AG08395 (cell line): ENCODE measurements at regions not wholly inside any gene's neighbourhood (a gene's known extent, or its start where the extent isn't known, plus 50 kb on each side); places are given as distances from the start of the nearest gene placed in this dataset.

Source experiments
- DNase-seq: peaks from one replicate; pipeline ENCODE4 v3.0.0; 2012; ENCODE audit warnings: mixed read lengths, low spot score

GRCh38 chr9:11320989-11321388, 708.2 kb upstream of the PTPRD start:
- DNase-seq, result no peak

DNA sequence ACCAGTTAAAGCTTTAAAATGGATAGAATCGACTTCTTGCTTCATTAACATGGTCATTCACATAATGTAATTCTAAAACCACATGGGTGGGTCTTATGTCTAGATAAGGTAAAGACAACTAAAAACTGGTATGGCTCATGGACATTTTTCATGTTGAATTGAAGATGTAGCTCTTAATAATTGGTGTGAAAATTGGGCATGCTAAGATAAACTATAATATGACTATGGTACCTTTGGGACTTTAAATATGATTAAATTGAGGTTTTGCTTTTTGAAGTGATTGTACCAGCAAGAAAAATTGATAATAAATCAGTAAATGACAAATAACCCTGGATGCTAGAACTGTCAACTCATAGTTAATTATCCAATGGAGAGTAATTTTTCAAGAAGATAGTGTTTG, 710.7 kb upstream of the PTPRD start:
- DNase-seq, result no peak

DNA sequence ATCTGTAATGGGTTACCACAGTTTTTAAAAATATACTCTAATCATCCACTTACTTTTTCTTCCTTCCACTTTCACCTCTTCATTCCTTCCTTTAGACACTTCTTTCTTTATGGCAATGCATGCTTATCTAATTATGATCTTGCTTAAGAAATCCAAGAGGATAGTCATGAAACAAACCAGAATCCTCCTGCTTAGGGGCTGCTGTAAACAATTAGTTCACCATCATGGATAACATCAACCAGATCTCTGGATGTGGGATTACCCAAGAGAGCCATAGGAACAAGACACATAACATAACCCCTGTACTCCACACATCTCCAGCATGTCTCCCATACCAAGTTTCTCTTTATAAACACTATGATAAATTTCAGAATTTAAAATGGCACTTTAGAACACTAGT, 713.4 kb upstream of the PTPRD start:
- no peak for DNase-seq

DNA sequence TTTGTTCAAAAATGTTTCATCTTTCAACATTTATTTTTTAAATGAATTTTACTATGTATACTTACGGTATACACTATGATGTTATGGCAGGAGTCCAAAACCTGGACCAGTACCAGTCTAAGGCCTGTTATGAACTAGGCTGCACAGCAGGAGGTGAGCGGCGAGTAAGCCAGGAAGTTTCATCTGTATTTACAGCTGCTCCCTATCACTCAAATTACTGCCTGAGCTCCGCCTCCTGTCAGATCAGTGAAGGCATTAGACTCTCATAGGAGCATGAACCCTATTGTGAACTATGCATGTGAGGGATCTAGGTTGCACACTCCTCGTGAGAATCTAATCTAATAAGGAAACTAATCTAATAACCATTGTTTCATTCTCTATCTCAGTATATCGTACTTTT, 715.5 kb upstream of the PTPRD start:
- DNase-seq, result no peak

- DNase-seq, result no peak
Observed at GRCh38 chr9:11335011-11335410, 722.2 kb upstream of the PTPRD start.

- no peak for DNase-seq
Observed at GRCh38 chr9:11338130-11338529, 725.3 kb upstream of the PTPRD start.

DNA sequence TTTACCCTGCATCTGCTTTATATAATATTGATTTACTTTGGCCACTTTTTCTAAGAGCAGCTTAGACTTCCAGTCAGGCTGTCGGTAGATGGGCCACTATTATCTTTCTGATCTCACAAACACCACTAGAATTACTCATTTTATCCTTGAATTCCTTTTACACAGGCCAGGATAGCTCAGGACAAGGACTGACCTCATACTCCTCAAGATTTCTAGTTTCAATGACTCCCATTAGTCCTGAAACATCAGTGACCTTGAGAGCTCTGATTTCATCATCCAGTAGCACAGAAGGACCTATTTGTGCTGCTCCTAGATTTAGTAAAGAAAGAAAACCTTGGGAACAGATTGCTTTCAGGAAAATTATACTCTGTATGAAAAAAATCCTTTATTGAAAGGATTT, 727.9 kb upstream of the PTPRD start:
- DNase-seq, result no peak

- no peak for DNase-seq
Observed at GRCh38 chr9:11347437-11347836, 734.6 kb upstream of the PTPRD start.

GRCh38 chr9:11348366-11348765, 735.6 kb upstream of the PTPRD start:
- DNase-seq, result no peak

- no peak for DNase-seq
Observed at GRCh38 chr9:11349187-11349586, 736.4 kb upstream of the PTPRD start.

DNA sequence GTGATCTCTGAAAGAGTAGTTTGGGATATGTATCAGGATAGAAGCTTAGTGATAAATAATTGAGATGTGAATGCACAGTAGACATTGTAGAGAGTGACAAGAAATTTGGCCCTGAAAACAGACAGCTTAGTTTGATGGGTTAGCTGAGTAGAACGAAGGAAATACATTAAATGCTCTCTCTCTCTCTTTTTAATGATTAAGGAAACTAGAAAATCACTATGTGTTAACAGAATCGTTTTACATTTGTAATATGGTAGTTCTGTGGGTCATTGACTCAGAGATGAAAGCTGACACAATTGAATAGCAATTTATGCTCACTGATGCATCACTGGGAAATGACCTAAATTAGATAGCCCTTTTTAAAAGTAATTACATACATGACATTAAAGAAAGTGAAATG, 739.8 kb upstream of the PTPRD start:
- DNase-seq, result no peak

GRCh38 chr9:11356067-11356466, 743.3 kb upstream of the PTPRD start:
- DNase-seq, result no peak

- no peak for DNase-seq
Observed at GRCh38 chr9:11366585-11367129, 753.9 kb upstream of the PTPRD start.

DNA sequence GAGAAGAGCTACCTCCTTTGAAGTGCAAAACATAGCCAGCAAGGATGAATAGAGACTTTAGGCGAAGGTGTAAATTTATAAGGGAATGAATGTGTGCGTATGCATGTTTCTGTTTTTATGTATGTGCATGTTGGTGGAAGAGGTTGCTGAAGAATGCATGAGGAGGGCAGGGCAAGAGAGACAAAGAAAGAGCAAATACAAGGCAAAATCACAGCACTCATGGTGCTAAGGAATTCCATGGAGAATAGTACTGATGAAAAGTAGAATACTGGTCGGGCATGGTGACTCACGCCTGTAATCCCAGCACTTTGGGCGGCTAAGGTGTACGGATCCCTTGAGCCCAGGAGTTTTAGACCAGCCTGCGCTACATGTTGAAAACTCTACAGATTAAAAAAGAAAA, 762.1 kb upstream of the PTPRD start:
- no peak for DNase-seq

GRCh38 chr9:11402621-11403020, 789.8 kb upstream of the PTPRD start:
- DNase-seq, result no peak

DNA sequence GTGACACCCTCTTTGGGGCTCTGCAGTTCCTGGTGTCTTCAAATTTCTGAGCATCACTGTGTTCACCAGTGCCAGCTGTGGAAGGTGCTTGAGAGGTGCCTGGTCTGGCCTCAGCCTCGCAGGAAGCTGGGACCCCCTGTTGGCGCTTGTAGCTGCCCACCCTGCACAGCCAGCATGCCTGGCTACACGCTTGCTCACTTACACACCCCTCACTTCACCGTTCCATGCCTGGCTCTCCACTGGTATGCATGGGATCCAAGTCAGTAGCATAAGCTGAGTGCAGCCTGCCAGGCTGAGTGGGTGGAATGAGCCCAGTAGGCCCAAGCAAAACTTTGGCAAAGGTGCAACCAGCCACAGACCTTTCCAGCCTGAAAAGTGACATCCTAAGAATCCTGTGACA, 801.4 kb upstream of the PTPRD start:
- no peak for DNase-seq

DNA sequence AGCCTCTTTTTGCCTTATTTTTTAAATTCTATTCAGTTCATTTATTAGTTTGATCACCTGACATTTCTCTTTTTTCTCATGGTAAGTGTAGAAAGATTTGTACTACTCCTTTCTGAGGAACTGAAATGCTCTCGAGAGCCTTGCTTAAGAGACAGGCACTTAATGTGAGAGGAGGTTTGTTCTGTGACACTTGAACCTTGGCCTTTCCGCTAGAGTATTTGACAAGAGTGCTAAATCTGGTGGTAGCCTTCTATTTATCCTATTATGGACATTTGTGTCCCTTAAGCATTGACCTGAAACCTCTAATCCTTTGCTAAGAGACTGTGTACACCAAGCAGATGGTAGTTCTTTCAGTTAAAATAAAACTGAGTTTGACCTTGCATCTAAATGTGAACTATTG, 805.0 kb upstream of the PTPRD start:
- no peak for DNase-seq

- no peak for DNase-seq
Observed at GRCh38 chr9:11431490-11431889, 818.7 kb upstream of the PTPRD start.

GRCh38 chr9:11432361-11432760, 819.6 kb upstream of the PTPRD start:
- no peak for DNase-seq

DNA sequence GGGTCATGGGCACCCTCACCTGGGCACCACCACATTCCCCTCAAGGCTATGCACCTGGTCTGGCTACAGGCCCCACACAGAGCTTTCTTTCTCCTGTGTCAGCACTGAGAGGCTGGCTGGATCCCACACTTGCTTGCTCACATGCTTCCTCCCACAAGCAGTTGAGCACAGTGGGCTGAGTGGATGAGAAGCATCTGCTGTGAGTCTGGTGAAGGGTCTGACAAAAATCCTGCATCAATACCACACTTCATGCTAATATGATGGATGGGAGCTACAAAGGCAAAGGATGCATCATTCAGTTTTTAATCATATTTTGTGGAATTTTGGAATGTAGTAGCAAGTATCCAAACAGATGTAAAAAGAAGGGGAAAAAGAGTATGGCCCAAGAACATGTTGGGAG, 830.8 kb upstream of the PTPRD start:
- DNase-seq, result no peak

- no peak for DNase-seq
Observed at GRCh38 chr9:11457825-11458790, 845.3 kb upstream of the PTPRD start.

GRCh38 chr9:11469745-11470144, 856.9 kb upstream of the PTPRD start:
- DNase-seq, result no peak

DNA sequence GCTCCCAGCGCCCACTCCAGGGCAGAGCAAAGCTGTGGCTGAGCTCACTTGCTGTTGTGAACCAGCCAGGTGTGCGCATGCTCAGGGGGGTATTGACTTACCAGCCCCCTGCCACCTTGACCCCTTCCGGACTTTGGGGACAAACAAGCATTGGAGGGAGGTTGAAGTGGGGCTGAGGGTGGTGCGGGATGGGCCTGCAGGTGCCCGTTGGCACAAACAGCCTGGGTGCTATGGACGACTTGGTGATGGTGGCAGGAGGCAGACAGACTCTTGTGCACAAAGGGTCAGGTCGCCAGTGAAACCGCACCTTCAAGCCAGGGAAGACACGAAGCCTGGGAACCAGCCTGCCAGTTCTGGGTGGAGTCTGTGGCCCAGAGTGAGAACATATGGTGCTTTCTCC, 858.5 kb upstream of the PTPRD start:
- no peak for DNase-seq

- DNase-seq, result no peak
Observed at GRCh38 chr9:11500780-11501179, 888.0 kb upstream of the PTPRD start.
